IPS-18c (cell line): ENCODE measurements at regions not wholly inside any gene's neighbourhood (a gene's known extent, or its start where the extent isn't known, plus 50 kb on each side); places are given as distances from the start of the nearest gene placed in this dataset.
"Not testable (repeated sequence)": the region's sequence is repeated elsewhere in the genome, so short reads cannot be mapped to it uniquely, and the experiment has no call there.

ENCODE experiments used
- H3K4me3 ChIP-seq: 2 replicates; pipeline ENCODE4 v1.7.0; 2013; ENCODE audit warnings: low read depth, mild to moderate bottlenecking, low read length, moderate library complexity; ENCODE audit not compliant: insufficient read depth
- H3K9me3 ChIP-seq: one replicate; pipeline ENCODE4 v1.6.1; 2013; ENCODE audit warnings: mild to moderate bottlenecking, low read length, moderate library complexity; ENCODE audit not compliant: control insufficient read depth, insufficient read depth

DNA sequence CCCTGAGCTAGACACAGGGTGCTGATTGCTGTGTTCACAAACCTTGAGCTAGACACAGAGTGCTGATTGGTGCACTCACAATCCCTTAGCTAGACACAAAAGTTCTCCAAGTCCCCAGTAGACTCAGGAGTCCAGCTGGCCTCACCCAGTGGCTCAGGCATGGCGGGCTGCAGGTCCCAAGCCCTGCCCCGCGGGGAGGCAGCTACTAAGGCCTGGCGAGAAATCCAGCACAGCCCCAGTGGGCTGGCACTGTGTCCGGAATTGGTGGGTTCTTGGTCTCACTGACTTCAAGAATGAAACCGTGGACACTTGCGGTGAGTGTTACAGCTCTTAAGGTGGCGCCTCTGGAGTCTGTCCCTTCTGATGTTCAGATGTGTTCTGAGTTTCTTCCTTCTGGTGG lies 741.2 kb downstream of the SOCS6 start:
- not testable (repeated sequence) for H3K4me3 ChIP-seq, H3K9me3 ChIP-seq

DNA sequence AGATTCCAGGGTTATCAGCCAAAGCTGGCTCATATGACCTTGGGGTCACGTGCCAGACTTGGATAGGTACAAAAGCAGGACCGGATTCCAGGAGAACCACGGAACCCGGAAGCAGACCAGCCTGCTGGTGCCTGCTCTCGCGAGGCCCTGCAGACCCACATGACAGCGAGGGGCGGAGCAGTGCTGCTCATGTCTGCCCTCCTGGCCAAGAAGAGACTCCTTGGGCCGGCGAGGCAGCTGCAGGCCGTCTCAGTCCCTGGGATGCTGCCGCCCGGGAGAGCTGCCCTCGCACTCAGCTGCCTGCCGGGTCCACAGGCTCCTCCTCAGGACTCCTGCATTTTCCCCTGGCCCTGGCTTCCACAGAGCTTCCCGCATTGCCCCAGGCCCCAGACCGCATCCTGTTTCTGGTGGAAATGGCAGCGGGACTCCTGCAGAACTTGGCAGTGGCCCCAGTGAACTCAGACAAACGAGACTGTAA lies 739.5 kb downstream of the SOCS6 start:
- Histone ChIP-seq H3K4me3 (no peak overlapping the region), H3K9me3 (no peaks in the 10 kb centered on the region)

DNA sequence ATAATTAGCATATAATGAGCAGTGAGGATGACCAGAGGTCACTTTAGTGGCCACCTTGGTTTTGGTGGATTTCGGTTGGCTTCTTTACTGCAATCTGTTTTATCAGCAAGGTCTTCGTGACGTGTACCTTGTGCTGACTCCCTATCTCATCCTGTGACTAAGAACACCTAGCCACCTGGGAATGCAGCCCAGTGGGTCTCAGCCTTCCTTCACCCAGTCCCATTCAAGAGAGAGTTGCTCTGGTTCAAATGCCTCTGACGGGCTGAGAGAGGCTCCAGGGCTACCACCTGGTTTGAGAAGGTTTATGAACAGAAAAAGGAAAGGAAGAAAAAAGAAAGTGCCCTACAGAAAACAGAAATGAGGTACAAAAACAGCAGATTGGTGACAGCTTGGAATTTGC lies 738.7 kb downstream of the SOCS6 start:
- no peaks in the 10 kb centered on the region for H3K9me3 ChIP-seq
- H3K4me3 ChIP-seq = no peak overlapping the region

DNA sequence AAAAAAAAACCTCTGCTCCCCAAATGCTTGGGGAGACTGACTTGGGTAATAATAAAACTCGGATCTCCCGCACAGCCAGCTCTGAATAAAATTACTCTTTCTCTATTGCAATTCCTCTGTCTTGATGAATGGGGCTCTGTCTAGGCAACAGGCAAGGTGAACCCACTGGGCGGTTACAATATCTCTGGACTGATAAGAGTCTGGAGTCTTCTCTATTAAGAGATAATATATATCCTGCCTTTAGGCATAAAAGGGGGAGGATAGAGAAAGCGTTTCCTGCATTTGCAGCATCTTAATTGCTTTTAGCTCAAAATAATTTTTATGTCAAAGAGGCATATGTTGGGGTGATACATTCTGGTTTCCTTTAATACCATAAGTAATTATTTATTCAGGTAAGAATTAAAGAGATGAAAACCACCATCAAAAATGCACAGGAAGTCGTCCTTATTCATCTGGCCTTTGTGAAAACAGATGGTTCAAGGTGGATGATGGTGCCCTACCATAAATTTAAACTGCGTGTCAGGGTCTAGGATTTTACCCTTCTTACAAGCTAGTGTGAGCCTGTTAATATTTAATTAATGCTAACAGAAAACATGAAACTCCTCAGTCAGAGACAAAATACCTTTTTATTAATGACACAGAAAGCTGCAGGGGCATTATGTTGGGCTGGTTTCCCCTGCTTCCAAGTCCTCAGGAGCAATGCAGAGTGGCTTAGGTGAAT lies 736.8 kb downstream of the SOCS6 start:
- Histone ChIP-seq H3K4me3 (no peak overlapping the region), H3K9me3 (no peaks in the 10 kb centered on the region)

DNA sequence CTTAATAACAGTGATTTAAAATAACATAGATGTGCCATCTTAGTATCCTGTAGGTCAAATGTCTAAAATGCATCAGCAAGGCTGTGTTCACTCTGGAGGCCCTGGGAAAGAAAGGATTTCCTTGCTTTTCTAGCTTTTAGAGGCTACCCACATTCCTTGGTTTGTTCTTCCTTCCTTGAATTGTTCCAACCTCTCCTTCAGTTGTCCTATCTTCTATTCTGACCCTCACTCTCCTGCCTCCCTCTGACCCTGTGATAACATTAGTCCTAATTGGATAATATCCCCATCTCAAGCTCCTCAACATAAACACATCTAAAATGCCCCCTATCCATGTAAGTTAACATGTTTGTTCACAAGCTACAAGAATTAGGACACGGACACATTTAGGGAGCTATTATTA lies 733.5 kb downstream of the SOCS6 start:
- Histone ChIP-seq H3K4me3 (no peak overlapping the region), H3K9me3 (no peaks in the 10 kb centered on the region)

DNA sequence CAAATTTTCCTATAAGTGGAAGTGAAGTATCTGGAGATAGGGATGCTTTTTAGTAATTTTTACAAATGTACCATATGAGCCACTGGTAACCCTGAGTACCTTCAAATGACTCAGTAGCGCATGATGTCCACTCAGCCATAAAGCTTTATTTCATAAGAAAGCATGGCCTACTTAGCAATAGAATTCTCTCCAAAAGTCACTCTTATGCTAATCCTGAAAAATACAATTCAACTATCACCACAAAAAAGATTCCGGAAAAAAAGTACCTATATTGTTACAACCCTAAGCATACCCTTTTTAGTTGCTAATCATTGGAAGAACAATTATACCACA lies 732.2 kb downstream of the SOCS6 start:
- H3K9me3 ChIP-seq = no peaks in the 10 kb centered on the region
- H3K4me3 ChIP-seq = no peak overlapping the region

DNA sequence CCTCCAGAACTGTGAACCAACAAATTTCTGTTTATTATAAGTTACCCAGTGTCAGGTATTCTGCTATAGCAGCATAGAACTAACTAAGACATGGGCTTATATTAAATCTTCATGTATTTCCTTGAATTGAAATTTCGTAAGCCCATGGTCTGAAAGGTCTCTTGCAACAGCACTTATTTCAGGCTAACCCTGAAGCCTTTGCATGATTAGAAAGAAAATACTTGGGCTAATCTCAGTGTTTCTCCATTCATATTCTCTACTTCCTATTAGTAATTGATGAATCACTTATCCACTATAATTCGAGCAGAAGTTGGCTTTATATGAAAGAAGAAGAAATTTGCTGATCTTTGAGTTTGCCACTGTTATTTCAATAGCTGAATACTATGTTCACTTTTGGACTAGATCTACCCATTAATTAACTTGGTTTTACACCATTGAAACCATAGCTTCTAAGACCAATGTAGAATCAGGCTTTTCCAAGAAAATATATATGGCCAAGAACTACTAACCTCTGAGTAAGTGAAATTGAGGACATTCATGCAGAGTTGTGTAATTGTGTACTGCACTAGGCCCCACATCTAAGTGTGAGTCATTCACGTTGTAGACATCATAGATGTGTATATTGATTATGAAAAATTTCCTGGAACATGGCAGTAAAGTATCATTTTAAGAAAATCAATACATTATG lies 731.6 kb downstream of the SOCS6 start:
- H3K4me3 ChIP-seq = no peak overlapping the region
- no peaks in the 10 kb centered on the region for H3K9me3 ChIP-seq

DNA sequence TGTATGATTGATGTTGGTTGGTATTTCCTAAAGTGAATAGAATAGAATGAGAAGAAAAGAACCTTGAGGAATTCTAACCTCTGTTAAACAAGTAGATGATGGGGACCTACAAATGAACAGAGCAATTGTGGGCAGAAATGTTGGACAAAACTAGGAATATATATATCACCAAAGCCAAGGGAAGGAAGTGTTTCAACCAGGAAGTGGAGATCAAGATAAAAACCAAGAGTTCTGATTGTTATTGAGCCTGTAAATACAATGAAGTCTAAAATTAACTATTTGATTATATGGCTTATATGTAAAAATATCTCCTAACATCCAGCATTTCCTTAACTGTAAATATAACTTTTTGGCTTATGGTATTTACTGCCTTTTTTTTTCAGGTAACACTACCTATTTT lies 730.0 kb downstream of the SOCS6 start:
- Histone ChIP-seq H3K4me3 (no peak overlapping the region), H3K9me3 (no peaks in the 10 kb centered on the region)

DNA sequence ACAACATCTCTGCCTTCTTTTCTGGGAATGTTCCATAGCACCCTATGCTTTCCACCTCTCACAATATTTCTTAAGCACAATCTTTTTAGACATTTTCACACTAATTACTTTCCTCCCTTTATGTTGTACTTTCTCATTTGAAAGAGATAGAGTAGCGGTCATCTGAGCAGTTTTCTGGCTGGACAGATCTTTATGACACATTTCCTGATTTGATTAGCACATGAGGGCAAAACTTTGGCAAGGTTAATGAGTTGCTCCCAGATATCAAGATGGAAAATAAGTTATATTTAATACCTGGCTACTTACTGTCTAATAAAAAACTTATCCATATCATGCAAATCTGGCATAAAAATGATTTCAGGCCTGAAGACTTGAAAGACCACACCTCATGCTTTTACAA lies 723.9 kb downstream of the SOCS6 start:
- Histone ChIP-seq H3K9me3 (no peaks in the 10 kb centered on the region), H3K4me3 (no peak overlapping the region)

DNA sequence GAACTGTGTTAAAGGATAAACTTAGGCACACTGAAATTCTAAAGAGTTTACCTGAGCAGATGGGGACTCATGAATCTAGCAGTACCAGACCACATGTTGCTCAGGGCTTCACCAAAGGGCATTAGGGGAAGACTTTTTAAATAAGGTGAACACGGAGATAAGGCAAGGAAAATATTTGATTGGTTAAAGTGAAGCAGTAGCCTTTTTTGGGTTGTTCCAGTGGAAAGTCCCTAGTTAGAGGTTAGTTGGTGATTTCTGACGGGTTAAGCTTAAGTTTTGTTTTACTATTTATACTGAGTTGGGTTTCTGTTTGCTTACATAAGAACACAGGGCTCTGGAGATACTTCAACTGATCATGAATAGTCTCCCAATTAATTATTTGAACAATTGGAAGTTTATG lies 722.5 kb downstream of the SOCS6 start:
- Histone ChIP-seq H3K4me3 (no peak overlapping the region), H3K9me3 (no peaks in the 10 kb centered on the region)

DNA sequence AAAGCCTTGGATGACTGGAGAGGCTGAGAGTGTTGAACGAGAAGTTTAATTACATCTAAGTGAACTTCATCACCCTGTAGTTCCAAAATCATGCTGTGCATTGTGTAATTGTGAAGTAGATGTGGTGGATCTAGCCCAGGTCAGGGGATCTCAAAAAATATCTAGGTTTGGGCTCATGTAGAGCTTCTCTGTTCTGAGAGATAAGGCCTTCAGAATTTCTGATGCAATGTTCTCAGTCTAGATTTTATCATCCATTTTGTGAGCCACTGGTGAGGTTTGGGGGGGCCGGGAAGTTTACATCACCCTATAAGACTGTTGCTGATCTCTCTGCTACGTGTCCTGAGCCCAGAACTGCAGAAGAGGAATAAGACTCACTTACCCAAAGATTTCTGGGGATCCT lies 719.4 kb downstream of the SOCS6 start:
- no peaks in the 10 kb centered on the region for H3K9me3 ChIP-seq
- no peak overlapping the region for H3K4me3 ChIP-seq

DNA sequence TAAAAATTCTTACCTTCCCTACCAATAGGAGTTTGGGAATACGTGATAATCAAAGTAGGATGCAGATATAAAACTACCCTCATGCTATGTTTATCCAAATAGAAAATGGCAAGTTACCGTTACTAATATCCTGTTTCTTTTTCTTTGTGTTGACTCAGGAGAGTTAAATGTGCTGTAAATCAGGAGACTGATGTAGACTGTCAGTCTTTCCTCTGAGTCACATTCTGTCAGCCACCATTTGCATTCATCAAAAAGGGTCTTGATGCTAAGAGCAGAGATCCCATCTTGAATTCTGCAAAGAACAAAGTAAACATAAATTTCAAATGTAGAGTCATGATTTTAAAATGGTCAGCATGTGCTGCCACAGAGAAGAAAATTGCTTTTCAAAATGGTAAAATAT lies 712.8 kb downstream of the SOCS6 start:
- no peak overlapping the region for H3K4me3 ChIP-seq

DNA sequence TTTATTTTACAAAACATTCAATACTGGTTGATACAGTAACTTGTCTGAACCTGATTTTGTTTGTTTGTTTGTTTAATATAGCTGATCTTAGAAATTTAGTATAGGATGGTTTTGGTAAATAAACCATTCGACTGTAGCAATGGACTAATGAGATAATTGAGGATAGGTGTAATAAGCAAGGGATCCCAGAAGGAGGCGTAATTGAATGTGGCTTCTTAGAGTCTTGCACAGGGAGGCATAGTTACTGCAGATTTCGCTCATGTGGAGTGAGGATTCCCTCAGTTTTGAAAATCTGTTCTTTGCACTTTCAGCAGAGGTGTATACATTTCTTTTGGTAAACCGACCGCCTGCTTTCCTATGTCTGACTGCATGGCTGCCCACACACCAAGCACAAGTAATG lies 709.6 kb downstream of the SOCS6 start:
- no peak overlapping the region for H3K4me3 ChIP-seq
- H3K9me3 ChIP-seq = peaks cover 2% of the 10 kb centered on the region

More for the DNA sequence above, 712.8 kb downstream of the SOCS6 start:
- no peaks in the 10 kb centered on the region for H3K9me3 ChIP-seq

DNA sequence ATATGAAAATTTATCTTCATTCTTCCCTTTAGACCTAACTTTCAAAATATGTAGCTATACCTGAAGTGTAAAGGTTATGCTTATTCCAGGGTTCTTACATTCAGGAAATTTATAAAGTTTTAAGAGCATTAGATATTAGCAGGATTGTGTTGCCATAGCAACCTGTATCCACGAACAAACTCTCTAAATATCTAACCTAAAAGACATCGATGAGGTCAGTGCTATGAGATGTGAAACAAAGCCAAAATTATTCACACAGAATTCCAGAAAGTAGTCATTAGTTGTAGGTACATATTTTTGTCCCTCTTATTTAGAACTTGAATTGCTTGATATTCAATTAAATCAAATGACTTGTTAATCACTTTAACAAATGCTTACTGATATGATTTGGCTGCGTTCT lies 705.3 kb downstream of the SOCS6 start:
- H3K9me3 ChIP-seq = peaks cover 2% of the 10 kb centered on the region

DNA sequence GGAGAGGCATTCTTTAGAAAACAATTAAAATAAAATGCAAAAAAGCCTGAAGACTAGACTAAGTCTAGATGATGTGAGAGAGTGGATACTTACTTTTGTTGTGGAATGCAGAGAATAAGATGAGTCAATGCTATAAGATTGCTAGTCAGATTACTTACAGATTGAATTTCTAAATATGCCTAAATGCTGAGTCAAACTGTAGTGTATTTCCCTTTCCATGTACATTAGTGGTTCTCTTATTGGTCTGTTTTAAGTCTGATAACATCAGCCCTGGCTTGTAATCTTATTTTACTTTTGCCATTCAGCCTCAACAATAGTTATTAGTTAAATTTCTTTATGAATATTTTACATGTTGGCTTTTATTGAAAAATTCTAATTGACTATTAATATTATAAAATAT lies 702.7 kb downstream of the SOCS6 start:
- no peak overlapping the region for H3K4me3 ChIP-seq
- peaks cover 2% of the 10 kb centered on the region for H3K9me3 ChIP-seq

More for the DNA sequence above, 705.3 kb downstream of the SOCS6 start:
- no peak overlapping the region for H3K4me3 ChIP-seq

DNA sequence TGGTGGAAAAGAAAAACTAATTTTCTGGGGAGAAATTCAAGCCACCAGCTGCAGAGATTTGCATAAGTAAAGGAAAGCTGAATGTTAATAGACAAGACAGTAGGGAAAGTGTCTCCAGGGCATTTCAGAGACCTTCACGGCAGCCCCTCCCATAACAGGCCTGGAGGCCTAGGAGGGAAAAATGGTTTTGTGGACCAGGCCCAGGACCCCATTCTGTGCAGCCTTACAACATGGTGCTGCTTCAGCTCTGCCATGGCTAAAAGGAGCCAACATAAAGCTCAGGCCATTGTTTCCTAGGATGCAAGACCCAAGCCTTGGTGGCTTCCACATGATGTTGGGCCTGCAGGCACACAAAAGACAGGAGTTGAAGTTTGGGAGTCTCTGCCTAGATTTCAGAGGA lies 697.1 kb downstream of the SOCS6 start:
- Histone ChIP-seq H3K9me3 (peaks cover 11% of the 10 kb centered on the region), H3K4me3 (no peak overlapping the region)

DNA sequence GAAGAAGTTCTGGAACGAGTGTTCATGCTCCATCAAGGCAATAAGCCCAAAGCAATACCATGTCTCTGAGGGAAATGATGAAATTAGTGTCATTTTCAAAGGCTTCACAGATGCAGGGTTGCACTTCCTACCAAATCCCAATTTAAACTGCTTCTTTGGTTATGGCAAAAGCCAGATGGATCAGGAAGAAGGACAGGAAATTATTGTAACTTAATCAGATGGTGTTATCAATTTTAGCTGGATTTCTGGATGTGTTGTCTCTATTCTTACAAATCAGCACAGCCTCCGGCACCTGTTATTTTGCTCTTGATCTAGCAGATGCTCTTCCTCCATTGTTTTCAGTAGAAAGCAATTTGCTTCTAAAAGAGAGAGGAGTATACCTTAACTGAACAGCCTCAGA lies 693.4 kb downstream of the SOCS6 start:
- H3K9me3 ChIP-seq = peaks cover 11% of the 10 kb centered on the region

DNA sequence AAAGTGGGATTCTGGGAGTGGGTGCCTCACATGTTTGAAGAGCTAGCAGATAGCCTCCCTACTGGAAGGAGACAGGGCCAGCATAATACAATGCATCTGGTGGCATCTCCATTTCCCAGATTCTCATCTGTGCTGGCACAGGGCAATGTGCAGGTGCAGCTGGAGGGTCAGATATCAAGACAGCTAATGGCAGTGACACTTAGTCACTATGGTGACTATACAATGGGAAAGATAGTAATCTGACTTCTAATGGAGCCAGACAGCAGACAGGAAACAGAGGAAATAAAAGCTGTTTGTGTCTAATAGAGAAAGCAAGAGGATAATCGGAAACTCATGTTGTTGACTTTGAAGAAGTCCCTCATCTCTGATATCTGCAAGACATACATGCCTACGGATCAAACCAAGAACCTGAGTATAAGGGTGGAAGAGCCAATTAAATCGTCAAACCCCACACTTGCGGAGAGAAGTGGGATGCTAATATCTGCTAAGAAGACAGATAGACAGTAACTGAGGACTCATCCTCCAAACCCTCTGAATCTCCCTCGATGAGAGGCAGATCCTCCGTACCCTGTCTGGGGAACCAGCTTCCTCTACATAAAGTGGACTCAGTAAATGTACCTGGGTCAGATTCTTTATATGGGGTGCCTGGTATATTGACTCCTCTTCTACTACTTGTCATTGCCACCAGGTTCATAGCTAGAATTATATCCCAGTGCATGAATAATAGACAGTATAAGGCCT lies 692.7 kb downstream of the SOCS6 start:
- Histone ChIP-seq H3K4me3 (no peak overlapping the region), H3K9me3 (peaks cover 11% of the 10 kb centered on the region)

More for the DNA sequence above, 693.4 kb downstream of the SOCS6 start:
- no peak overlapping the region for H3K4me3 ChIP-seq
